ENCODE measurements at regions not wholly inside any gene's neighbourhood (a gene's known extent, or its start where the extent isn't known, plus 50 kb on each side); places are given as distances from the start of the nearest gene placed in this dataset.
"Not testable (repeated sequence)": the region's sequence is repeated elsewhere in the genome, so short reads cannot be mapped to it uniquely, and the experiment has no call there.

DNA sequence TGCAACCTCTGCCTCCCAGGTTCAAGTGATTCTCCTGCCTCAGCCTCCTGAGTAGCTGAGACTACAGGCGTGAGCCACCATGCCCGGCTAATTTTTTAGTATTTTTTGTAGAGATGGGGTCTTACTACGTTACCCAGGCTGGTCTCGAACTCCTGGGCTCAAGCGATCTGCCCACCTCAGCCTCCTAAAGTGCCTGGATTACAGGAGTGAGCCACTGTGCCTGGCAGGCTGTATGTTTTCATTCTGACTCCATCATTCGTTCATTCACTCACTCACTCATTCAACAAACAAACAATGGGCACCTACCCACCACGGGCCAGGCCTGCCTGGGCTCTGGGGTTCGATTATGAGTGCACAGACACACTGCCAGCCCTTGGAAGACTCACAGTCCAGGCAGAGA lies 197.1 kb downstream of the C9orf50 start:
- POLR2A ChIA-PET; H3K27ac Mint-ChIP-seq; H3K27me3 Mint-ChIP-seq; CTCF ChIA-PET; H3K4me1 Mint-ChIP-seq (ENCODE audit: low read depth); H3K36me3 Mint-ChIP-seq; intact Hi-C loops (cut with micrococcal nuclease); H3K4me3 Mint-ChIP-seq; DNase-seq; H3K9me3 Mint-ChIP-seq: not testable (repeated sequence)

DNA sequence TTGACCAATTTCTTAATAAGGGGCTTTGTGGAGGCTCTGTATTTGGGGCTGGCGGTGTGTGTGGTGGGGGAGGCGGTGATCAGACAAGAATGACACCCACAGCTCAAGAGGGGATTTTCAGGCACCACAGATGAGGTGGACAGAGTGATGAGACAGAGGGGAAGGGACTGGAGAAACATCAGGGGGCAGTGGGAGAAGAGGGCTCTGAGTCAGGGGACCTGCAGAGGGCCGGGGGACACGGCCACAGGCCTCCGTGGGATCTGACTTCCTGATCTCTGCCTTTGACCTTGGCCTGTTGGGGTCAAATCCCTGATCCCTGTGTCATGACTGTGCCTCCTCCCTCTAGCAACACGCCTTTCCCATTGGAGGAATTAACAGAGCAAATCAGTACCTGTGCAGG lies 197.7 kb downstream of the C9orf50 start:
- Mint-ChIP-seq H3K27ac (peak overlapping the region; percentile 14), H3K36me3 (no peaks in the 10 kb centered on the region), H3K27me3 (no peaks in the 10 kb centered on the region), H3K4me1 (ENCODE audit: low read depth) (peaks cover 10% of the 10 kb centered on the region), H3K4me3 (no peak overlapping the region), H3K9me3 (no peaks in the 10 kb centered on the region)
- CTCF ChIA-PET, result no interaction called here
- intact Hi-C loops (cut with micrococcal nuclease), result no loop called here
- POLR2A ChIA-PET, result no interaction called here
- no peak for DNase-seq

DNA sequence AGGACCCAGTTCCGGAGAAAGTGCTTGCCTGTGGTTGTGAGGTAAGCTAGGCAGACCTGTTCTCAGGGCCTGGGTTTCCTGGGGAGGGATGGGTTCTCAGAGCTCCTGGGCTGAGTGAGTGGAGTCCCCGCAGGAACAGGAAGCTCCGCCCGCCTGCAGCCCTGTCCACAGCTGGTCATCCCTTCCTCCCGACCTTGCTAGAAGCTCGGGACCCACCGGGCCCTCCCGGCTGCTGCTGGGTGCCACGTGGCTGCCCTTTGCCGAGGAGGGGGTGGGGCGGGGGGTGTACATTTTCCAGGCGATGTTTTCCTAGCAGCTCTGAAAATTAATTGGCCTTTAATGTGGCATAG lies 198.1 kb downstream of the C9orf50 start:
- Mint-ChIP-seq H3K4me1 (ENCODE audit: low read depth) (peaks cover 10% of the 10 kb centered on the region), H3K4me3 (no peak overlapping the region), H3K9me3 (no peaks in the 10 kb centered on the region), H3K27ac (no peak overlapping the region), H3K36me3 (no peaks in the 10 kb centered on the region), H3K27me3 (no peaks in the 10 kb centered on the region)
- POLR2A ChIA-PET, result no interaction called here
- DNase-seq, result no peak
- CTCF ChIA-PET, result no interaction called here
- intact Hi-C loops (cut with micrococcal nuclease), result no loop called here

DNA sequence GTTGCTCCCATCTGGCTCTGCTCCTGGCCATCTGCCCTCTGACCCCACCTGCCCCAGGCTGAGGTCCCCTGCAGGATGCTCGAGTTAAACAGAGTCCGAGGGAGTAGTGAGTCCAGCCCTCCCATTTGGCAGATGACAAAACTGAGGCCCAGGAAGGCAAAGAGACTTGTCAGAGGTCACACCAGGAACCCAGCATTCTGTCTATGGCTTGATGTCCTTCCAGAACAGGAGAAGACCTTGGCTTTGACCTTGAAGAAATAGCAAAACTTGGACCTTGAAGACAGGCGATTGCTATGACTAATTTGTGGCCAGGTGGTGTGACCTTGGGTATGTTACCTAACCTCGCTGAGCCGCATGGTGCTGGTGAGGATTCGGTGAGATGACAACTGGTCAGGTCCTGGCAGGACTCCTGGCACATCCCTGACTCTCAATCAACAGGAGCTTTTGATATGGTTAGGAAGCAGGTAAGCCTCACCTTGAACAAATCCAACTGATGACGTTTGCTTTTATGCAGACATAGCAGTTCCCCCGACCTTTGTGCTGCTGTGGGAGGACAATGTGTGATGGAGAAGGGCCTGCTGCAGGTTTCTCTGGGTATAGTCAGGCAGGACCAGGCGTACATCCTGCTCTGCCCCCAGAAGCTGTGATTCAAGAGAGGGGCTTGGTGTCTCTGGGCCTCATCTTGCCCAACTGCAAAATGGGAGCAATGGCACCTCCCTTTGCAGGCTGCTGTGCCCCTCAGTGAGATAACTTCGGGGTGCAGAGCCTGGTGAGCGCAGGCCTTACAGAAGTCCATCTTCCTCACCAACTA lies 198.7 kb downstream of the C9orf50 start:
- POLR2A ChIA-PET, result no interaction called here

DNA sequence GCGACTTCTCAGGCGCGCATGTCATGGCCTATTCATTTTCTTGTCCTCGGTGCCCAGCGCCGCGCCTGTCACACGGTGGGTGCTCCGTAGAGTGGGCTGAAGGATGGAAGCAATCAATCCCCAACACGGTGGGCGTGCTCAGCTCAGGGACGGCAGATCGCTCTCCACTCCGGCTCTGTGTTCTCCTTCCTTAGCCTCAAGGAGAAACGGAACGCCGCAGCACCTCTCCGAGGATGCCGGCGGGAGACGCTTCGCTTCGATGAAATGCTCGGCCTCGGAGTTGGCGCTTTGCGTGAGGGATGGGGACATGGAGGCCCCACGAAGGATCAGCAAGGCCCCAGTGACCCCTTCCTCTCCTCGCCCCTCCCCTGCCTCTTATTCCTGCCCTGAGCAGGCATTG lies 199.5 kb downstream of the C9orf50 start:
- CTCF ChIA-PET, result no interaction called here
- peaks cover 10% of the 10 kb centered on the region for H3K4me1 Mint-ChIP-seq (ENCODE audit: low read depth)
- intact Hi-C loops (cut with micrococcal nuclease), result no loop called here
- no peak overlapping the region for H3K27ac Mint-ChIP-seq
- no peaks in the 10 kb centered on the region for H3K27me3 Mint-ChIP-seq
- DNase-seq, result no peak
- no peaks in the 10 kb centered on the region for H3K9me3 Mint-ChIP-seq
- H3K4me3 Mint-ChIP-seq, result no peak overlapping the region
- no peaks in the 10 kb centered on the region for H3K36me3 Mint-ChIP-seq
- POLR2A ChIA-PET, result no interaction called here

More for the DNA sequence above, 198.7 kb downstream of the C9orf50 start:
- CTCF ChIA-PET, result no interaction called here
- intact Hi-C loops (cut with micrococcal nuclease), result no loop called here
- H3K9me3 Mint-ChIP-seq, result no peaks in the 10 kb centered on the region
- H3K4me3 Mint-ChIP-seq, result no peak overlapping the region
- H3K27ac Mint-ChIP-seq, result no peak overlapping the region
- no peaks in the 10 kb centered on the region for H3K36me3 Mint-ChIP-seq
- peaks cover 10% of the 10 kb centered on the region for H3K4me1 Mint-ChIP-seq (ENCODE audit: low read depth)
- H3K27me3 Mint-ChIP-seq, result no peaks in the 10 kb centered on the region
- no peak for DNase-seq

DNA sequence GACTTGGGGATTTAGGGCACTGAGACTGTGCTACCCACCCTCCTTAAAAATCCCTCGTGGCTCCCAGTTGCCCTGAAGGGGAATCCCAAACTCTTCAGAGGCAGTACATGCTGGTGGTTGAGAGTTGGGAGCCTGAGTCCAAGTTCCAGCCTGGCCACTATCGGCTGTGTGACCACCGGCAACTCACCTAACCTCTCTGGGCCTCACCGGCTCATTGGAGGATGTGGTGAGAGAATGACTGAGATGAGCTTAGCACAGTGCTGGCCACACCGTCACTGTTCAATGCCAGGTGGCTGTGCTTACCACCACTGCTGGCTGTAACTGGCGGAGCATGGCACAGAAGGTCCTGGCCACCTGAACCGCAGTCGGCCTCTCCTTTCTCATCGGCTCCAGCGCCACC lies 200.2 kb downstream of the C9orf50 start:
- H3K27ac Mint-ChIP-seq, result no peak overlapping the region
- no peaks in the 10 kb centered on the region for H3K27me3 Mint-ChIP-seq
- ChIA-PET POLR2A (no interaction called here), CTCF (no interaction called here)
- H3K4me3 Mint-ChIP-seq, result no peak overlapping the region
- intact Hi-C loops (cut with micrococcal nuclease), result no loop called here
- no peaks in the 10 kb centered on the region for H3K36me3 Mint-ChIP-seq
- H3K9me3 Mint-ChIP-seq, result no peaks in the 10 kb centered on the region
- DNase-seq, result no peak
- peaks cover 10% of the 10 kb centered on the region for H3K4me1 Mint-ChIP-seq (ENCODE audit: low read depth)

DNA sequence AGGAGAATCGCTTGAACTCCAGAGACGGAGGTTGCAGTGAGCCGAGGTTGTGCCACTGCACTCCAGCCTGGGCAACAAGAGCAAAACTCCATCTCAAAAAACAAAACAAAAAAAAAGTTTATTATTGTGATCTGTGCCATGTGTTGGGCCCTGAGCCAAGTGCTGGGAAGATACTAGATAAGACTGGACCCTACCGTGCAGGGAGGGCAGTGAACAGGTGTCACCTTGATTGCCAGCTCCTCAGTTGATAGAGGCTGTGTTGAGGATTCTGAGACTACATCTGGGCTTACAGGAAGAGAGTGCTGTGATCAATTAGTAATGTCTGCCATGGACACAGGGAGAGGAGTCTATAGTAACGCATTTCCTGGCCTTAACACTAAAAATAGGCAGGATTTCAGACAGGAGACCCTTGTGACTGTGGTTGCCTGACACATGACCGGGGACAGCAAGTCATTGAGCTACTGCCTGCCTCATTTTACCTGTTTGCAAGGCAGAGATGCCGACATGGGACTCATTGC lies 201.5 kb downstream of the C9orf50 start:
- ChIA-PET POLR2A (no interaction called here), CTCF (no interaction called here)
- H3K27ac Mint-ChIP-seq, result no peak overlapping the region

DNA sequence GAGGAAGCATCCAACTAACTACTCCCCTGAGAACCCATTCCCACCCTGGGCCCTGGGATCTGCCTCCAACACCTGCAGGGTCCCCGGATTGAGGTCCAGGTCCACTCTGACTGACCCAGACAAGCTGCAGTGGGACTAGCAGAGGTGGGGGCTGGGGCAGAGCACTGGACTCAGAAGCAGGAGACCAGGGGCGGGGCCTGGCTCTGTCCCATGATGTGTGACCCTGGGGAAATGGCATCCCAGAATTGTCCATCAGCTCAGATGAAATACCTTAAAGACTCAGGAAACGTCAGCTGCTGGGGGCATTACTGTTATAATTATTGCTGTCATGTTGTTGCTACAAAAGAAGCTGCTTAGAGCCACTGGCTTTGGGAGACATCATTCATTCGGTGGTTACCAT lies 202.4 kb downstream of the C9orf50 start:
- DNase-seq, result no peak
- intact Hi-C loops (cut with micrococcal nuclease), result no loop called here
- ChIA-PET POLR2A (interaction anchor here (0.6 kb wide), 1 partner anchor 307 kb away, joined by 5 read pairs; no protein-coding TSS in a partner anchor), CTCF (no interaction called here)
- Mint-ChIP-seq H3K27ac (no peak overlapping the region), H3K4me1 (ENCODE audit: low read depth) (peaks cover 14% of the 10 kb centered on the region), H3K36me3 (no peaks in the 10 kb centered on the region), H3K27me3 (no peaks in the 10 kb centered on the region), H3K9me3 (no peaks in the 10 kb centered on the region), H3K4me3 (no peak overlapping the region)

More for the DNA sequence above, 201.5 kb downstream of the C9orf50 start:
- Mint-ChIP-seq H3K9me3 (no peaks in the 10 kb centered on the region), H3K27me3 (no peaks in the 10 kb centered on the region), H3K4me1 (ENCODE audit: low read depth) (peaks cover 11% of the 10 kb centered on the region), H3K36me3 (no peaks in the 10 kb centered on the region), H3K4me3 (no peak overlapping the region)
- no peak for DNase-seq
- intact Hi-C loops (cut with micrococcal nuclease), result no loop called here

DNA sequence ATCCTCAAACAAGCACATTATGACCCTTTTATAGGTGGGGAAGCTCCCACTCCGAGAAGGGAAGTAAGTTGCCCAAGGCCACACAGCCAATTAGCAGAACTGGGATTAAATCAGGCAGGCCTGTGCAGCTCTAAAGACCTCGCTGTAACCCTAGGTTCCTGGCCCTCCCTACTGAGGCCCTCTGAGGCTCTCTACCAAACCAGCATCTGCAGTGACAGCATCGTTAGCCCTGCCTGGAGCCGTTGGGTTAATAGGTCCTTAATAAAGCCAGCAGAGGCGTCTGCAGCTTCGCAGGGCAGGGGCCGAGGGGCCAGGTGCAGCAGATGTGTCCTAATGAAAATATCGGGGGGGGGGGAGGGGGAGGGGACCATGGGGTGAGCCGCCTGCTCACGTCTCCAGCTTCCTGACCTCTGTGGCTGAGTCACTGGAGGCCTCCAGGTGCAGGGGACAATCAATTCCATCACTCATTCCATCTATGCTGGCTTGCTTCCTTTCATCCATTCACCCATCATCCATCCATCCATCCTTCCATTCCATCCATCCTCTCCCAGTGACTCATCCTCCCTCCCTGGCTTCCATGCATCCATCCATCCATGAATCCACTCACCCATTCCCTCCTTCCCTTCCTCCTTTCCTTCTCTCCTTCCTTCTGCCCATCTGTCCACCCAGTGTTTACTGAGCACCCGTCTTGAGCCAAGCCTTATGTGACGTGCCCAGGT lies 203.9 kb downstream of the C9orf50 start:
- ChIA-PET POLR2A (no interaction called here), CTCF (no interaction called here)
- no peak for DNase-seq
- H3K36me3 Mint-ChIP-seq, result no peaks in the 10 kb centered on the region
- intact Hi-C loops (cut with micrococcal nuclease), result no loop called here
- H3K4me3 Mint-ChIP-seq, result no peak overlapping the region
- peaks cover 11% of the 10 kb centered on the region for H3K4me1 Mint-ChIP-seq (ENCODE audit: low read depth)
- H3K27ac Mint-ChIP-seq, result peak overlapping the region; percentile 35
- H3K9me3 Mint-ChIP-seq, result no peaks in the 10 kb centered on the region
- no peaks in the 10 kb centered on the region for H3K27me3 Mint-ChIP-seq

DNA sequence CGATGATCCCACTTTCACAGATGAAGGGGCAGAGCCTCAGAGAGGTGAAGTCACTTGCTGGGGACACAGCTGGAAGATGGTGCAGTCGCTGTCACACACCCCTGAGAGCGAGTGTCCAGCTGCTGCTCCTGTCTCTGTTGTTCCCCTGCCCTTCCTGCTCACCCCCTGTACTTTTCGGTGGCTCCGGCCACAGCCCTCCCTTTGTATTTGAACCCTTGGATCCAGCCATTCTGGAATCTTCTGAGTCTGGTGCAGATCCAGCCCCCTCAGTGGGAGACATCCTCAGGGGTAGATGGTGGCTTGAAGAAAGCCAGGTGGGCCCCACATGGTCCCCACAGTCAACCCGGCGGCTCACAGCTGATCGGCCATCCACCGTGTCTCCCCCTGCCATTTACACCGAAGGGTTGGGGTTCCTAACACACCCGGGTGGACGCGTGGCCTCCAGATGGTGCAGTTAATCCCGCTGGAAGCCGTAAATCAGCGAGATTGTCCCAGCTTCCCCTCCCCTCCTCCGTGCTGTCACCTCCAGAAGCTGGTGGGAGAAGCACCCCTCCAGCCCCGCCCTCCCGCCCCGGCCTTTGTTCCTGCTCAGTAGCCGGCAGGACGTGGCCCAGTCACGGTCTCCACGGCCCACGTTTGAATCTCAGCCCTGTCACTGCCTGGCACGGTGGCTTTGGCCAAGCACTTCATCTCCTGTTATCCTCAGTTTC lies 204.8 kb downstream of the C9orf50 start:
- intact Hi-C loops (cut with micrococcal nuclease), result no loop called here
- H3K4me1 Mint-ChIP-seq (ENCODE audit: low read depth), result peaks cover 11% of the 10 kb centered on the region
- POLR2A ChIA-PET, result no interaction called here
- H3K27me3 Mint-ChIP-seq, result no peaks in the 10 kb centered on the region
- no peak overlapping the region for H3K4me3 Mint-ChIP-seq
- no peaks in the 10 kb centered on the region for H3K9me3 Mint-ChIP-seq
- no peak for DNase-seq
- CTCF ChIA-PET, result no interaction called here
- no peaks in the 10 kb centered on the region for H3K36me3 Mint-ChIP-seq
- peak overlapping the region; percentile 54 for H3K27ac Mint-ChIP-seq

DNA sequence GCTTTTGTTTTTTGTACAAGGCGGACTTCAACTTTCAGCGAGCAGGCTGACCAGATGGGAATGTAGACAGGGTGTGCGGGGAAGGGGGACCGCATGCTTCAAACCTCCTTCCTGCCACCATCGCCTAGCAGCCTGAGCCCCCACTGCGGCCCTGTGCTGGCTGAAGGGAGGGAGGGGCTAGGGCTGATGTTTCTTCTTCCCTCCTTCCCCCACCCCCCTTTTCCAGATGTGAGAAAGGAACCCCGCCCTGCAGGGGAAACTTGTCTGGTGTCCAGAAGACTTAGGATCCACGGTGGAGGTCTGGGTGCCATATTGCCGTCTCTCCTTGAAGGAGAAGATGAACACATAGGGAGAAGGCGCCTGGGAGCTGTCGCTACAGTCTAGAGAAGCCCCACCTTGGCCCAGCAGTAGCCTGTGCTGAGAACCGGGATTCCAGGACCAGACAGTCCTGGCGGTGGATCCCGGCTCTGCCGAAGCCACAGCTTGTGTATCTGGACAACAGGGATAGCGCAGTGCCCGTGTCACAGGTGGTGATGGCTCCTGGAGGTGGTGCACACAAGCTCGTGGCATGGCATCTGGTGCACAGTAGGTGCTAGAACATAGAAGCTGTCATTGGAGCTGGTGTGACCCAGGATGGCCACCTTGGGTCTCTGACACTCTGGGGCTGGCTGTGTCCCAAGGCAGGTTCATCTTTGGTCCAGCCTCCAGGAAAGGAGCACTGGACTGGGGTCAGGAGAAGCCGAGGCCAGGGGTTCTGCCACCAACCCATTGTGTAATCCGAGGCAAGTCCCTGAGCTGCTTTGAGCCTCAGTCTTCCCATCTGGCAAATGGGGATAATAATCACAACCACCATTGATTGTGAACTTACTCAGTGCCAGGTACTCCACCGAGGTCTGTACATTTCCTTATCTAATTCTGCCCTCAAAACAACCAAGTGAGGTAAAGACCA lies 205.6 kb downstream of the C9orf50 start:
- H3K4me3 Mint-ChIP-seq, result no peak overlapping the region
- intact Hi-C loops (cut with micrococcal nuclease), result loop anchor here (5.0 kb wide), 2 partner anchors 67 to 472 kb away; no protein-coding TSS in a partner anchor
- peaks cover 14% of the 10 kb centered on the region for H3K4me1 Mint-ChIP-seq (ENCODE audit: low read depth)
- DNase-seq, result no peak
- H3K27me3 Mint-ChIP-seq, result no peaks in the 10 kb centered on the region
- H3K27ac Mint-ChIP-seq, result no peak overlapping the region
- ChIA-PET CTCF (interaction anchor here (1.7 kb wide), 1 partner anchor 273 kb away, joined by 4 read pairs; no protein-coding TSS in a partner anchor), POLR2A (no interaction called here)
- peaks cover 7% of the 10 kb centered on the region for H3K9me3 Mint-ChIP-seq
- peaks cover 5% of the 10 kb centered on the region for H3K36me3 Mint-ChIP-seq
